Activated T-cell treated with anti-CD3 and anti-CD28 coated beads, Interleukin-2, amount 50 U/mL, for 4 hours (primary cell): ENCODE measurements at regions not wholly inside any gene's neighbourhood (a gene's known extent, or its start where the extent isn't known, plus 50 kb on each side); places are given as distances from the start of the nearest gene placed in this dataset.

ENCODE experiments used
- ATAC-seq, 2 donors: fragments of 200-7000 bp; cut with Tn5 transposase; one replicate each; pipeline ENCODE4 v1.10.0; 2021
- DNase-seq: peaks from one replicate; pipeline ENCODE4 v3.0.0-alpha.2; 2020
- H3K27me3 Mint-ChIP-seq: one replicate; pipeline ENCODE4 v1.8.0; 2021; ENCODE audit warnings: low read depth, mixed read lengths
- H3K36me3 Mint-ChIP-seq: one replicate; pipeline ENCODE4 v1.8.0; 2022; ENCODE audit warnings: mixed read lengths; ENCODE audit not compliant: insufficient read depth
- H3K4me1 Mint-ChIP-seq: one replicate; pipeline ENCODE4 v1.8.0; 2021; ENCODE audit warnings: low read depth, mixed read lengths
- H3K4me3 Mint-ChIP-seq: one replicate; pipeline ENCODE4 v1.8.0; 2021; ENCODE audit warnings: mild to moderate bottlenecking, moderate library complexity, mixed read lengths
- H3K9me3 Mint-ChIP-seq: one replicate; pipeline ENCODE4 v1.8.0; 2021; ENCODE audit warnings: mixed read lengths

- Mint-ChIP-seq H3K9me3 (peaks cover 8% of the 10 kb centered on the region), H3K27me3 (no peaks in the 10 kb centered on the region), H3K4me3 (no peak overlapping the region), H3K36me3 (no peaks in the 10 kb centered on the region), H3K4me1 (no peaks in the 10 kb centered on the region)
- ATAC-seq, result no peak
- no peak for DNase-seq
Observed at GRCh38 chr13:90142251-90142650, 1205.2 kb upstream of the MIR17HG start.

DNA sequence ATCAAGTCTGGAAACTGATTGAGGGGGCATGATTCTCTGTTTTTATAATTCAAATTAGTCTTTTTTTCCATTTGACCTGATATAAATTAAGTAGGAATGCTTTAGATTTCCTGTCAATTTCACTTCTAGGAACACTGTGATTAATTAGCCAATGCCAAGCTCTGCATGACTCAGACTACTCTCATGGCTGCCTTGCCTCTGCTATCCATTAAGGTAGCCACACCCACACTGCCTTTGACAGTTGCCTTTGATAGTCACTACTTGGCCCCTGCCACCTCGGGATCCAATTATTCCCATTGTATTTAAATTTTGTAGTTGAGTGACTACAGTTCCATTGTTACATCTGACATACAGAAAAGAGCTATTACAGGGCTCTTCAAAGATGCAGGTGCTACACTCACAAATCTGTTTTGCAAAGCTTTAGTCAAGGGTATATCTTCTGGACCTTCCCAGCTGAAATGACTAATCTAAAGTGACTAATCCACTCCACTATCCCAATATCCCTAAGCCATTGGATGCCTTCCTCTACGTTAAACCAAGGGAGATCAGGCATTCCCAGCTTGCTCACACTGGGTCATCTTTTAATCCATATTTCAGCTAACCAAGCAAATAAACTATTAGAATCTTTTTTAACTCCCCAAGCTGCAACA is 1193.1 kb upstream of the MIR17HG start:
- H3K27me3 Mint-ChIP-seq, result no peaks in the 10 kb centered on the region
- DNase-seq (no peak), ATAC-seq (no peak)
- H3K9me3 Mint-ChIP-seq, result peaks cover 3% of the 10 kb centered on the region
- no peaks in the 10 kb centered on the region for H3K4me1 Mint-ChIP-seq
- H3K4me3 Mint-ChIP-seq, result no peak overlapping the region
- no peaks in the 10 kb centered on the region for H3K36me3 Mint-ChIP-seq

DNA sequence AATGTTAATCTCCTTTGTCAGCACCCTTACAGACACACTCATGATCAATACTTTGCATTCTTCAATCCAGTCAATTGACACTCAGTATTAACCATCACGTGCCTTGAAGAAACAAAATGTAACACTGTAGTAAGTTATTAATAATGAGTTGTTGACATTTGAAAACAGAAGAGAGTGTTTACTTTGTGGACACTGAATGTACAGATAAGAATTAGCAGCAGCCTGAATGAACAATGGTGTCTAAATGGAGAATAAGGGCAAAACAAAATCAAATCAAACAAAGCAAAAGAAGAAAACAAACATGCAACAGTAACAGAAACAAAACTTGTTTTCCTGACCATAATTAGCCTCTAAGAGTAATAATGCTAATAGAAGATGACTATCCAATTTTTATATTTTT is 1191.1 kb upstream of the MIR17HG start:
- H3K4me3 Mint-ChIP-seq, result no peak overlapping the region
- H3K27me3 Mint-ChIP-seq, result no peaks in the 10 kb centered on the region

GRCh38 chr13:90168953-90169352 is 1178.5 kb upstream of the MIR17HG start:
- ATAC-seq (no peak), DNase-seq (no peak)
- H3K9me3 Mint-ChIP-seq, result peaks cover 22% of the 10 kb centered on the region
- no peaks in the 10 kb centered on the region for H3K27me3 Mint-ChIP-seq
- no peaks in the 10 kb centered on the region for H3K4me1 Mint-ChIP-seq
- H3K4me3 Mint-ChIP-seq, result no peak overlapping the region
- H3K36me3 Mint-ChIP-seq, result no peaks in the 10 kb centered on the region

More for the DNA sequence above, 1191.1 kb upstream of the MIR17HG start:
- ATAC-seq, result no peak
- Mint-ChIP-seq H3K36me3 (no peaks in the 10 kb centered on the region), H3K4me1 (no peaks in the 10 kb centered on the region), H3K9me3 (peaks cover 7% of the 10 kb centered on the region)
- no peak for DNase-seq

- DNase-seq, result no peak
- Mint-ChIP-seq H3K9me3 (peaks cover 22% of the 10 kb centered on the region), H3K27me3 (no peaks in the 10 kb centered on the region), H3K36me3 (no peaks in the 10 kb centered on the region), H3K4me3 (no peak overlapping the region), H3K4me1 (no peaks in the 10 kb centered on the region)
- ATAC-seq, result no peak
Observed at GRCh38 chr13:90170208-90170607, 1177.3 kb upstream of the MIR17HG start.

GRCh38 chr13:90171649-90172048 is 1175.8 kb upstream of the MIR17HG start:
- Mint-ChIP-seq H3K4me3 (no peak overlapping the region), H3K36me3 (no peaks in the 10 kb centered on the region), H3K4me1 (no peaks in the 10 kb centered on the region), H3K27me3 (no peaks in the 10 kb centered on the region), H3K9me3 (peaks cover 22% of the 10 kb centered on the region)
- no peak for ATAC-seq
- no peak for DNase-seq

- Mint-ChIP-seq H3K9me3 (peaks cover 12% of the 10 kb centered on the region), H3K4me1 (no peaks in the 10 kb centered on the region), H3K27me3 (no peaks in the 10 kb centered on the region), H3K36me3 (no peaks in the 10 kb centered on the region), H3K4me3 (no peak overlapping the region)
- no peak for DNase-seq
- no peak for ATAC-seq
Observed at GRCh38 chr13:90177512-90177911, 1170.0 kb upstream of the MIR17HG start.

DNA sequence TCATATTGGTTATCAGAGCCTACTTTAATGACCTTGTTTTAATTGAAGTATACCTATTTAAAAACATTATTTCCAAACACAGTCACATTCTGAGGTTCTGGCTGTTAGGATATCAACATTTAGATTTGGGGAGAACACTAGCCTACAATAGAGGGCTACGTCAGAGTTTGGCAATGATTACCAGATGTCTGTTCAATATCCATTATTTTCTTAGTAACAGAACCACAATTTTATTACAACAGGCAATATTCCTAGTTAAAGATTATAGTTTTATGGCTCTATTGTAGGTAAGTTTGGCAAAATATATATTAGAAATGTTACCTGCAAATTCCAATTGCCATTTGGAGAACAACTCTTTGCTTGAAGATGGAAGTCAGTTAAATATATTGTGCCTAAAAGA is 1163.1 kb upstream of the MIR17HG start:
- no peak overlapping the region for H3K4me3 Mint-ChIP-seq
- no peak for ATAC-seq
- DNase-seq, result no peak
- H3K36me3 Mint-ChIP-seq, result no peaks in the 10 kb centered on the region
- peaks cover 15% of the 10 kb centered on the region for H3K9me3 Mint-ChIP-seq
- H3K4me1 Mint-ChIP-seq, result no peaks in the 10 kb centered on the region
- H3K27me3 Mint-ChIP-seq, result no peaks in the 10 kb centered on the region

- H3K27me3 Mint-ChIP-seq, result no peaks in the 10 kb centered on the region
- no peak for ATAC-seq
- DNase-seq, result no peak
- H3K4me3 Mint-ChIP-seq, result no peak overlapping the region
- no peaks in the 10 kb centered on the region for H3K4me1 Mint-ChIP-seq
- no peaks in the 10 kb centered on the region for H3K36me3 Mint-ChIP-seq
- peaks cover 11% of the 10 kb centered on the region for H3K9me3 Mint-ChIP-seq
Observed at GRCh38 chr13:90185734-90186133, 1161.8 kb upstream of the MIR17HG start.

DNA sequence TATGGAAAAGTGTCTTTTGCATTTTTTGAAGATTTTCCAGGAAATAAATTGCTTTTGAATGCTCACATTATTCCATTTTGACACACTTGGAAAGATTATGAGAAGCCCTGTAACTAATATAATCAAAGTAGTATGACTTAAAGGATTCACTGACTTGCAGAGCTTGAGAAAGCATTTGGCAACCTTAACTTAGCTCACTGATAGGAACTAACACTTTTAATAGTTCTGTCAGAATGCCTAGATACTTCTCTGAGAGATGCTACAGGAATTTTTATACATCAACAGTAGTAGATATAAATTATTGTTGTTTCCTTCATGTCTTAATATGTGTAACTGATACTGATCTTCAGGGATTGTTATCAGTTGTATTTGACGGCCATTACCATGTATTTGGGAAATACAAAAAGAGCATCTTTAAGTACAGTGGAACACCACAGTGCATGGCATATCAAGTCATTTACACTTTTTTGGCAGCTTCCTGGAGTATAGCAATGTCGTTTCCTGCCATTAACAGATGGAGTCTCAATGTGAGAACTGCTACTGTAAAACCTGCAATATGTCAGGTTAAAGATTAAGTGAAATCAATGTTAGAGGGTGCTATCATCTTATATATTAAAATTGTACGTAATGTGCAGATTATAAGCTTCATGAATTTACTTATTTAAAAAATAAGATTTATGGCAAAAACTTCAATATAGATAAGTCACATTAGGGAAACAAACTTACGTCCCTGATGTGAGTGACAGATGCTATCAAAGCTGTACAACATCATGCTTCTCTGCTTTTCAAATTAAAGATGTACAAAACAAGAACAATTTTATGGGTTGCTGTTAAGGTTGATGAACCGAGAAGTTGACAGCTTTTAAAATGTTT is 1159.8 kb upstream of the MIR17HG start:
- Mint-ChIP-seq H3K4me3 (no peak overlapping the region), H3K27me3 (no peaks in the 10 kb centered on the region), H3K36me3 (no peaks in the 10 kb centered on the region), H3K9me3 (peaks cover 7% of the 10 kb centered on the region), H3K4me1 (no peaks in the 10 kb centered on the region)
- DNase-seq (no peak), ATAC-seq (no peak)

GRCh38 chr13:90188351-90188636 is 1159.2 kb upstream of the MIR17HG start:
- H3K27me3 Mint-ChIP-seq, result no peaks in the 10 kb centered on the region
- DNase-seq (no peak), ATAC-seq (no peak)
- no peak overlapping the region for H3K4me3 Mint-ChIP-seq
- no peaks in the 10 kb centered on the region for H3K4me1 Mint-ChIP-seq
- peaks cover 7% of the 10 kb centered on the region for H3K9me3 Mint-ChIP-seq
- no peaks in the 10 kb centered on the region for H3K36me3 Mint-ChIP-seq

GRCh38 chr13:90197722-90198121 is 1149.8 kb upstream of the MIR17HG start:
- H3K27me3 Mint-ChIP-seq, result no peaks in the 10 kb centered on the region
- ATAC-seq, result no peak
- no peaks in the 10 kb centered on the region for H3K36me3 Mint-ChIP-seq
- no peak overlapping the region for H3K4me3 Mint-ChIP-seq
- DNase-seq, result no peak
- H3K4me1 Mint-ChIP-seq, result no peaks in the 10 kb centered on the region
- peaks cover 21% of the 10 kb centered on the region for H3K9me3 Mint-ChIP-seq

DNA sequence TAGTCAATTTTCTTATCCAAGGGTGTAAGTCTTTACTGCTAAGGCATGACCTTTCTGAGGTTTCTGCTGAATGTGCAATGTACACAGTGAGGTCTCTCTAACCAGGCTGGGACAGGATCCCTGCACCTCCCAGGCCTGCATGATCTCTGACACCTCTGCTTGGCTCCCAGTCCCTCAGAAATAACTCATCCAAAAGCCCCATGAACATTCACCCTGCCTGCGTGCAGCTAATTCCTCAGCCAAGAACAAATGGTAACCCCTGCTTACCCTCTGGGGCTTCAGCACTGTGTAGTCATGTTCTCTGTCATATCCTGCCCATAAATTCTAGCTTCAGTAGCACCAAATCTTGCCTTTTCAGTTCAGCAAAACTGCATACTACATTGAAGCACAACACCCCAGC is 1146.3 kb upstream of the MIR17HG start:
- no peaks in the 10 kb centered on the region for H3K27me3 Mint-ChIP-seq
- DNase-seq (no peak), ATAC-seq (no peak)
- H3K4me3 Mint-ChIP-seq, result no peak overlapping the region
- no peaks in the 10 kb centered on the region for H3K36me3 Mint-ChIP-seq
- H3K9me3 Mint-ChIP-seq, result peaks cover 14% of the 10 kb centered on the region
- no peaks in the 10 kb centered on the region for H3K4me1 Mint-ChIP-seq

DNA sequence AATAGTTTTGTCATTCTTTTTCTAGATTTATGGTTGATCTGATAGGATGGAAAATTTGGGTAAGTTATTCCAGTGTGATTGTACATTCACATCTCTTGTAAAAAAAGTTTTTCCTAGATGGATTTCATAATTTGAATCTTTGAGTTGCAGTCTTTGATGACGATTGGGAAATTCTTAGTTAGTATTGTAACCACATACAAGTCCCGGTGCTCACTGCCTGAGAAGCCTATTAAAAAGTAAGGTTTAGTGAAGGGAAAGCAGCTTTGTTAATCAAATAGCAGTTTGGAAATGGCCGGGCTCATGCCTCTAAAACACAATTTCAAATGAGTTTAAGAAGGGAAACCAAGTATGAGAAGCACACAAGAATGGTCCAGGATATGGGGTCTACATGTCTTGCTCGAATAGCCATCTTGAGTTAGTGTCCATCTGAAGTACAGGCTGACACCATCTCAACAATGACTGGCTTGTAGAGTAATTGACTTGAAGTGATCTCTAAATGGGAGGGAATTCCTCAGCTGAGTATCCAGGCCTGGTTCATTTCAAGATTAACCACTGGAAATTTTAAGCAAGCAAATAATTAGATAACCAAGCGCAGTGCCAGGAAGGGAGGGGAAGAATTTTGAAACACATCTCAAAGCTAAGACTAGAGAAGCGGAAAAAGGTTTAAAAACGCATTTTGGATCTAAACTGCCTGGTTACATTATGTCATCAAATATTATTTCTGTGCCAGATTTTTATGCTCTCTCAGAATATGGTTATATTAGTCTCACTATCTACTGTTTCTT is 1145.6 kb upstream of the MIR17HG start:
- Mint-ChIP-seq H3K9me3 (peaks cover 18% of the 10 kb centered on the region), H3K4me1 (no peaks in the 10 kb centered on the region), H3K36me3 (no peaks in the 10 kb centered on the region), H3K4me3 (no peak overlapping the region), H3K27me3 (no peaks in the 10 kb centered on the region)
- no peak for ATAC-seq
- no peak for DNase-seq

DNA sequence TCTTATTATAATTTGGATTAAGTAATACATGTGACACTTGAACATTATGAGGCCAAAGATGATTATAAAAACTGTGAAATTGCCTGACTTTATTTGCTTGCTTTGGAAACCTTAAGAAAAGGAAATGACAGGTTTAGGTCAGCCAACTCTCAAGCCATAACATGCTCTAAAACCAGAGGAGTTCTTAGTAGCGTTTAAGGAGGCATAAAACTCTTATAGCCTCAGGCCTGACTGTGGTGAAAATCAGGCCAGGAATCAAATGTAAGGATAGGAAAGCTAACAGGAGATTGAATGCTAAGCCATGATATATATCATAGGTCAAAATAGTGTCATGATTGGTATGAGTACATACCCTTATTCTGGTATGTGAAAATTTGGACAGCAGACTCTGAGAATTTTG is 1142.4 kb upstream of the MIR17HG start:
- Mint-ChIP-seq H3K36me3 (no peaks in the 10 kb centered on the region), H3K4me1 (no peaks in the 10 kb centered on the region), H3K9me3 (peaks cover 31% of the 10 kb centered on the region), H3K4me3 (no peak overlapping the region), H3K27me3 (no peaks in the 10 kb centered on the region)
- no peak for DNase-seq
- ATAC-seq, result no peak
